Liver (tissue), 7 donors: ENCODE measurements at regions not wholly inside any gene's neighbourhood (a gene's known extent, or its start where the extent isn't known, plus 50 kb on each side); places are given as distances from the start of the nearest gene placed in this dataset.

Experiments
- DNase-seq: peaks from one replicate; pipeline ENCODE4 v3.0.0-alpha.2; 2017; ENCODE audit warnings: low spot score
- H3K27ac ChIP-seq, 2 donors: one replicate each; pipeline ENCODE4 v1.7.0; 2013; ENCODE audit warnings: inconsistent platforms in 2 of 2, low read length in 2 of 2, control low read depth in 1 of 2, low read depth in 1 of 2, mild to moderate bottlenecking in 1 of 2
- H3K27me3 ChIP-seq, 4 donors: one replicate each; pipeline versions ENCODE4 v1.6.1 to v1.7.0; 2013; ENCODE audit warnings: low read length in 3 of 4, inconsistent platforms in 1 of 4, mild to moderate bottlenecking in 1 of 4, moderate library complexity in 1 of 4; ENCODE audit not compliant: control insufficient read depth in 4 of 4, insufficient read depth in 4 of 4
- H3K36me3 ChIP-seq, 4 donors: one replicate each; pipeline versions ENCODE4 v1.6.1 to v1.7.0; 2013; ENCODE audit warnings: low read length in 3 of 4, mild to moderate bottlenecking in 3 of 4, low read depth in 1 of 4, moderate library complexity in 1 of 4; ENCODE audit not compliant: control insufficient read depth in 4 of 4, insufficient read depth in 3 of 4
- H3K4me1 ChIP-seq, 4 donors: one replicate each; pipeline versions ENCODE4 v1.6.1 to v1.7.0; 2013; ENCODE audit warnings: low read length in 3 of 4, mild to moderate bottlenecking in 3 of 4, moderate library complexity in 1 of 4; ENCODE audit not compliant: control insufficient read depth in 4 of 4, insufficient read depth in 4 of 4
- H3K4me3 ChIP-seq, 3 donors: one replicate each; pipeline versions ENCODE4 v1.6.1 to v1.7.0; 2013; ENCODE audit warnings: low read length in 3 of 3, control low read depth in 1 of 3, low read depth in 1 of 3, mild to moderate bottlenecking in 1 of 3
- H3K9ac ChIP-seq, 2 donors: one replicate each; pipeline ENCODE4 v1.7.0; 2013; ENCODE audit warnings: low read length in 2 of 2, mild to moderate bottlenecking in 2 of 2, moderate library complexity in 2 of 2, control low read depth in 1 of 2, low read depth in 1 of 2
- H3K9me3 ChIP-seq, 4 donors: one replicate each; pipeline versions ENCODE4 v1.6.1 to v1.7.0; 2013; ENCODE audit warnings: low read length in 3 of 4; ENCODE audit not compliant: control insufficient read depth in 4 of 4
- FOXA1 ChIP-seq: IDR thresholded peaks from 2 replicates; pipeline ENCODE4 v1.6.1; 2016; ENCODE audit warnings: antibody characterized with exemption
- HNF4G ChIP-seq: IDR thresholded peaks from 2 replicates; pipeline ENCODE4 v1.6.1; 2016; ENCODE audit warnings: antibody characterized with exemption
- NR2F2 ChIP-seq: IDR thresholded peaks from 2 replicates; pipeline ENCODE4 v1.6.1; 2016; ENCODE audit warnings: antibody characterized with exemption
- RAD21 ChIP-seq, 2 donors: IDR thresholded peaks; 2 replicates each; pipeline ENCODE4 v1.6.1; 2016; ENCODE audit warnings: antibody characterized with exemption in 2 of 2, mild to moderate bottlenecking in 2 of 2
- SP1 ChIP-seq: IDR thresholded peaks from 2 replicates; pipeline ENCODE4 v1.6.1; 2018; ENCODE audit warnings: antibody characterized with exemption, mild to moderate bottlenecking
- TAF1 ChIP-seq: conservative IDR thresholded peaks from 2 replicates; pipeline ENCODE4 v1.6.1; 2016; ENCODE audit warnings: antibody characterized with exemption, mild to moderate bottlenecking
- WGBS: extraction: QIAGEN DNeasy Blood & Tissue Kit; methylation state at CpG from one replicate; pipeline ENCODE4 v1.1.7; 2013; 5-methylcytosine and 5-hydroxymethylcytosine counted together
- TF ChIP-seq, protein P1 (sequence below): IDR thresholded peaks from 2 replicates; pipeline ENCODE4 v1.6.1; 2016; ENCODE audit warnings: antibody characterized with exemption, mild to moderate bottlenecking
- TF ChIP-seq, protein P2 (sequence below): IDR thresholded peaks from 2 replicates; pipeline ENCODE4 v1.6.1; 2016; ENCODE audit warnings: antibody characterized with exemption
- TF ChIP-seq, protein P3 (sequence below): IDR thresholded peaks from 2 replicates; pipeline ENCODE4 v1.6.1; 2016; ENCODE audit warnings: antibody characterized with exemption
- TF ChIP-seq, protein P4 (sequence below): IDR thresholded peaks from 2 replicates; pipeline ENCODE4 v1.6.1; 2016; ENCODE audit warnings: antibody characterized with exemption
- donor health status: healthy.
- donor health status: healthy.
- donor health status: healthy.
- donor health status: healthy.

DNA sequence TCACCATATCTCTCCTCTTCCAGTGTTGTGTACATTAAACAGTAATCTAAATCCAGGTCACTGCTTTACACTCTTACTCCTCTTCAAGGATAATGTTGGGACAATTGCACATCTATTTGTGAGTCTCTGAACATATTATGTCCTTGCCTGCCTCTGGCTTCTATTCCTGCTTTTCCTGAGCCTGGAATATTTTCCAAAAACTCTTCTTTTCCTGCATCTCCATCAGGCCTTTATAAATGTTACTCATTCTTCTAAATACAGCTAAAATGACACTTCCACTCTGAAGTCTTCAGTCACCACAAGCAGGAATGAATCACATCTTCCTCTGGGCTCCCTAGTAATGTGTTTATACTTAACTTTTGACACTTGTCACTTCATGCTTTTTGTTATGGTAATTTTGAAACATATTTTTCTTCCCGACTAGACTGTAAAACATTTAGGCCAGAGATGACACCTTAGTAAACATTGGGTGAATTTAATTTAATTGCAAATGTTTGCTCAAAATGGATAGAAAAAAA, 396.0 kb downstream of the LRRIQ3 start (continued):
- TF ChIP-seq, protein P1, sequence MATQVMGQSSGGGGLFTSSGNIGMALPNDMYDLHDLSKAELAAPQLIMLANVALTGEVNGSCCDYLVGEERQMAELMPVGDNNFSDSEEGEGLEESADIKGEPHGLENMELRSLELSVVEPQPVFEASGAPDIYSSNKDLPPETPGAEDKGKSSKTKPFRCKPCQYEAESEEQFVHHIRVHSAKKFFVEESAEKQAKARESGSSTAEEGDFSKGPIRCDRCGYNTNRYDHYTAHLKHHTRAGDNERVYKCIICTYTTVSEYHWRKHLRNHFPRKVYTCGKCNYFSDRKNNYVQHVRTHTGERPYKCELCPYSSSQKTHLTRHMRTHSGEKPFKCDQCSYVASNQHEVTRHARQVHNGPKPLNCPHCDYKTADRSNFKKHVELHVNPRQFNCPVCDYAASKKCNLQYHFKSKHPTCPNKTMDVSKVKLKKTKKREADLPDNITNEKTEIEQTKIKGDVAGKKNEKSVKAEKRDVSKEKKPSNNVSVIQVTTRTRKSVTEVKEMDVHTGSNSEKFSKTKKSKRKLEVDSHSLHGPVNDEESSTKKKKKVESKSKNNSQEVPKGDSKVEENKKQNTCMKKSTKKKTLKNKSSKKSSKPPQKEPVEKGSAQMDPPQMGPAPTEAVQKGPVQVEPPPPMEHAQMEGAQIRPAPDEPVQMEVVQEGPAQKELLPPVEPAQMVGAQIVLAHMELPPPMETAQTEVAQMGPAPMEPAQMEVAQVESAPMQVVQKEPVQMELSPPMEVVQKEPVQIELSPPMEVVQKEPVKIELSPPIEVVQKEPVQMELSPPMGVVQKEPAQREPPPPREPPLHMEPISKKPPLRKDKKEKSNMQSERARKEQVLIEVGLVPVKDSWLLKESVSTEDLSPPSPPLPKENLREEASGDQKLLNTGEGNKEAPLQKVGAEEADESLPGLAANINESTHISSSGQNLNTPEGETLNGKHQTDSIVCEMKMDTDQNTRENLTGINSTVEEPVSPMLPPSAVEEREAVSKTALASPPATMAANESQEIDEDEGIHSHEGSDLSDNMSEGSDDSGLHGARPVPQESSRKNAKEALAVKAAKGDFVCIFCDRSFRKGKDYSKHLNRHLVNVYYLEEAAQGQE = no peak
- TF ChIP-seq, protein P2, sequence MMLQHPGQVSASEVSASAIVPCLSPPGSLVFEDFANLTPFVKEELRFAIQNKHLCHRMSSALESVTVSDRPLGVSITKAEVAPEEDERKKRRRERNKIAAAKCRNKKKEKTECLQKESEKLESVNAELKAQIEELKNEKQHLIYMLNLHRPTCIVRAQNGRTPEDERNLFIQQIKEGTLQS = no peak

DNA sequence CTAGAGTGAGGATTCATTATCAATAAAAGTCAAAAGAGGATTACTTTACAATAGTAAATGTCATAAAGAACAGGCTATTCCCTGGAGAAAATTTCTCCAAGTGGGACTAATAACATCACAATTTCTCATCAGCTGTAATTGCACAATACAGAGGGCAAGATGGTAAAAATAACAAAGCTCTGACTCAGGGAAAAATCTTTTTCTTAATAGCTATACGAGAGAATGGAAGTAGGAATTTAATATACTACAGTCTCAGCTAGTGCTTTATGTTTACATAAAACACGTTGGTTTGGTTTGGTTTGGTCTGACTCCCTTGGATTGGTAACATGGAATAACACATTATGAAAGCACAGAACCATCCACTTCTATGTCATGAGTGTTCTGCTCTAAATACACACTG, 397.6 kb downstream of the LRRIQ3 start:
- no peak for DNase-seq
- no peak overlapping the region for H3K9ac ChIP-seq
- H3K9me3 ChIP-seq = no peaks in the 10 kb centered on the region
- H3K27me3 ChIP-seq = no peaks in the 10 kb centered on the region
- TF ChIP-seq TAF1 = no peak
- no peak for TF ChIP-seq SP1
- TF ChIP-seq, protein P2 = no peak
- TF ChIP-seq, protein P1 = no peak
- TF ChIP-seq, protein P3, sequence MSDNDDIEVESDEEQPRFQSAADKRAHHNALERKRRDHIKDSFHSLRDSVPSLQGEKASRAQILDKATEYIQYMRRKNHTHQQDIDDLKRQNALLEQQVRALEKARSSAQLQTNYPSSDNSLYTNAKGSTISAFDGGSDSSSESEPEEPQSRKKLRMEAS = no peak
- TF ChIP-seq FOXA1 = no peak
- no peak for TF ChIP-seq NR2F2
- no peak for TF ChIP-seq RAD21 (IDR thresholded peaks at IDR 0.05)
- no peak for TF ChIP-seq HNF4G
- TF ChIP-seq, protein P4, sequence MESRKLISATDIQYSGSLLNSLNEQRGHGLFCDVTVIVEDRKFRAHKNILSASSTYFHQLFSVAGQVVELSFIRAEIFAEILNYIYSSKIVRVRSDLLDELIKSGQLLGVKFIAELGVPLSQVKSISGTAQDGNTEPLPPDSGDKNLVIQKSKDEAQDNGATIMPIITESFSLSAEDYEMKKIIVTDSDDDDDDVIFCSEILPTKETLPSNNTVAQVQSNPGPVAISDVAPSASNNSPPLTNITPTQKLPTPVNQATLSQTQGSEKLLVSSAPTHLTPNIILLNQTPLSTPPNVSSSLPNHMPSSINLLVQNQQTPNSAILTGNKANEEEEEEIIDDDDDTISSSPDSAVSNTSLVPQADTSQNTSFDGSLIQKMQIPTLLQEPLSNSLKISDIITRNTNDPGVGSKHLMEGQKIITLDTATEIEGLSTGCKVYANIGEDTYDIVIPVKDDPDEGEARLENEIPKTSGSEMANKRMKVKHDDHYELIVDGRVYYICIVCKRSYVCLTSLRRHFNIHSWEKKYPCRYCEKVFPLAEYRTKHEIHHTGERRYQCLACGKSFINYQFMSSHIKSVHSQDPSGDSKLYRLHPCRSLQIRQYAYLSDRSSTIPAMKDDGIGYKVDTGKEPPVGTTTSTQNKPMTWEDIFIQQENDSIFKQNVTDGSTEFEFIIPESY = no peak
- H3K27ac ChIP-seq = no peak overlapping the region
- H3K4me3 ChIP-seq = no peak overlapping the region
- no peaks in the 10 kb centered on the region for H3K36me3 ChIP-seq
- 47% methylated on average over 2 of the region's 2 CpGs for WGBS
- H3K4me1 ChIP-seq = no peaks in the 10 kb centered on the region
